HFF-Myc (cell line): ENCODE measurements at regions not wholly inside any gene's neighbourhood (a gene's known extent, or its start where the extent isn't known, plus 50 kb on each side); places are given as distances from the start of the nearest gene placed in this dataset.

Experiments used
- DNase-seq: peaks from one replicate; pipeline ENCODE4 v3.0.0-alpha.2; 2011; ENCODE audit warnings: low read depth; ENCODE audit errors: extremely low read depth
- H3K4me3 ChIP-seq: replicated peaks from 2 replicates; pipeline ENCODE4 v1.5.1; 2011; ENCODE audit warnings: low read depth, mild to moderate bottlenecking, control low read depth, low read length
- TF ChIP-seq, protein P1 (sequence below): IDR thresholded peaks from 2 replicates; pipeline ENCODE4 v1.5.1; 2012; ENCODE audit warnings: mild to moderate bottlenecking, low read depth, low read length, control low read depth; ENCODE audit errors: missing control alignments

DNA sequence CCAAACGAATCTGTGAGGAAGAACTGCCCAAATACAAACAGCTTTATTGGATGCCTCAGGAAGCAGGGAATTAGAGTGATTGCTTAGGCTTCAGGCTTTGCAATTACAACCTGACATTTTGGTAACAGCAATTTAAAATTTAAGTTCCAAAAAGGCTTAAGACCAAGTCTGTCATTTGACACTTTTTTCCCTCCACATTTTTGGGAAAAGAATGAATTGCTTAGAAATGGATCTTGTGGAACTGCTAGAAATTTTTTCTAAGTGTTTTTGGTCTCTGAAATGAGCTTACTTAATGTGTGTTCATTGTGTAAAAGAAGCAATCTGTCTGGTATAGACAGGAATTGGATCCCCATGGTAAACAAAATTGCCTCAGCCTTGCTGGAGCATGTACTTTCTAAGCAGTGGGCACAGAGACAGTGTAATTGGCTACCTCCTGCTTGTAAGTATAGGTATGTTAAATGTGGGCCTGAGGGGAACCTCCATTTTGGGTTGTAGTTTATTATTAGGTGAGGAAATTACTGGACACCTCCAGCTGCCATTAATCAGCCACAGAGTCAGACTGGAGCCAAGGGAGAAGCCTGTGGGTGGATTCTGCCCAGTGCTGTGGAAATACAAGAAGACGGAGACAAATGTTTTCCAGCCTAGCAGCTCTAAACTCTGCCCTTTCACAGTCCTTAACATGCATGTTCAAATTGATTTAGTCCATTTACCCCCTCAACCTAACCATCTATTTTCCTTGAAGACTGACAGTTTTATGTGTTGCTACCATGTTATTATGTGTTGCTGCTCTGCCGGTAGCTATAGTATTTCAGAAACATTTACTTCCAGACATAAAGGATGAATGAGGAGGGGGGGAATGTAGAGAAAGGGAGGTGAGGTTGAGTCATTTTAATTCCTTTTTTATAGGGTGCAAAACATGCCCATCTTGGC is 473.0 kb downstream of the SPRY1 start:
- H3K4me3 ChIP-seq = no peak overlapping the region
- DNase-seq = no peak
- TF ChIP-seq, protein P1, sequence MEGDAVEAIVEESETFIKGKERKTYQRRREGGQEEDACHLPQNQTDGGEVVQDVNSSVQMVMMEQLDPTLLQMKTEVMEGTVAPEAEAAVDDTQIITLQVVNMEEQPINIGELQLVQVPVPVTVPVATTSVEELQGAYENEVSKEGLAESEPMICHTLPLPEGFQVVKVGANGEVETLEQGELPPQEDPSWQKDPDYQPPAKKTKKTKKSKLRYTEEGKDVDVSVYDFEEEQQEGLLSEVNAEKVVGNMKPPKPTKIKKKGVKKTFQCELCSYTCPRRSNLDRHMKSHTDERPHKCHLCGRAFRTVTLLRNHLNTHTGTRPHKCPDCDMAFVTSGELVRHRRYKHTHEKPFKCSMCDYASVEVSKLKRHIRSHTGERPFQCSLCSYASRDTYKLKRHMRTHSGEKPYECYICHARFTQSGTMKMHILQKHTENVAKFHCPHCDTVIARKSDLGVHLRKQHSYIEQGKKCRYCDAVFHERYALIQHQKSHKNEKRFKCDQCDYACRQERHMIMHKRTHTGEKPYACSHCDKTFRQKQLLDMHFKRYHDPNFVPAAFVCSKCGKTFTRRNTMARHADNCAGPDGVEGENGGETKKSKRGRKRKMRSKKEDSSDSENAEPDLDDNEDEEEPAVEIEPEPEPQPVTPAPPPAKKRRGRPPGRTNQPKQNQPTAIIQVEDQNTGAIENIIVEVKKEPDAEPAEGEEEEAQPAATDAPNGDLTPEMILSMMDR = no peak

DNA sequence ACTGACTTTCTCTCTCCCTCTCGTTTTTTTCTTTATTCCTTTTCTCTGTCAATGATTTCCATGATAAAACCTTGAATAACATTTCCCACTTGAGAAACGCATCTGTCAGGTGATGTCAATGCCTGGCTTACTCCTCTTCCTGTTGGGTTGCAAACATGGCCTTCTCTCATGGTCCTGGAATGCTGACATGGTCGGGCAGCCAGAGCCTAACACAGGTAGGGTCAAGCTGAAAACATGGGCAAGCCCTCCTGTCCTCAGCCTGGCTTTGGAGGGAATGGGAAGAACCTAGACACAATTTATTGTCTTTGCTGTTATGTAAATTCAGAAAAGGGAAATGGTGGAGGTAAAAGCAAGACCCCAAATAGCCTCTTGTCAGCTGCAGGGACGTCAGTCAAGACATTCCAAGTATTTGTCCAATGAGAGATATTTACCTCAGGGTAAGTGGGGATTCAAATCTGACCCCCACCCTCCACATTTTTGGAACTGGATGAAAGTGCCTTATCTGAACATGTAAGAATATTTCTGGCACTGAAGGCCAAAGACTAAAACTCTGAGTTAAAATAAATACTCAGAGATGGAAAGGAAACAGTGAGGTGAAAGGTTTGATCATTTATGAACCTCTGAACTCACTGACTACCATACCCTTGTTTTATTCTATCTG is 473.8 kb downstream of the SPRY1 start:
- TF ChIP-seq, protein P1 = no peak
- H3K4me3 ChIP-seq = no peak overlapping the region
- DNase-seq = no peak

DNA sequence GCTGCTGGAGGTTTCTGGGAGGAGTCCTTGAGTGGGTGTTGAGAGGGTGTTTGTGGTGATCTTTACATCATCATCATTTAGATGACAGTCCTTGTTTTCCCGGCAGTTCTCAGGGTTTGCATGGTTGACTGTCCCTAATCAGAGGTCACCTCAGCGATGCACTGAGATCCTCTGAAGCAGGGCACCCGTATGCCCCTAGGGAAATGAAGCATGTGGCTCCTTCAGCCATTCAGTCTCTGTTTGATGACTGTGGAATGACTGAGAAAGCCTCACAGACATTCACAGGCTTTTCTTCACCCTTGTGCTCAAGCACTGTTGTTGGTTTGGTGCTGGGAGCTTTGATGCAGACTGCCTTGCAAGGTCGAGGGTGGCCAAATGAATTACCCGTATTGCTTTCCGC is 474.7 kb downstream of the SPRY1 start:
- TF ChIP-seq, protein P1 = no peak
- no peak overlapping the region for H3K4me3 ChIP-seq
- DNase-seq = no peak

DNA sequence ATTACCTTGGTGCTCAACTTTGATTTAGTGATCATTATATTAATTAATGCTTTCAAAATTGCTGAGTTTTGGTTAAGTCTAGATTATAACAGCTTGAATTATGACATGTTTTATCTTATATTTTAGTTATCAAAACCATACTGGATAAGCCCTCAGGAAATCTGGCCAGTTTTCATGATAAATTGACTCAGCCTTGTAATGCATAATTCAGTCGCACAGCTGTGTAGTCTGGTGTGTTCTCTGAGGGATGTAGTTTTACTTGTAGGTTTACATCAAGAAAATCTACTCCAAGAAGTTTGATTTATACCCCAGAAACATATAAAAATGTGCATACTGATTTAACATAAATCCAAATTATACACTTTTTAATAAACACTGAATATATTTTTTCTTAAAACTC is 477.5 kb downstream of the SPRY1 start:
- no peak overlapping the region for H3K4me3 ChIP-seq
- no peak for DNase-seq
- TF ChIP-seq, protein P1 = no peak

- H3K4me3 ChIP-seq = no peak overlapping the region
- TF ChIP-seq, protein P1 = no peak
- no peak for DNase-seq
Measured at GRCh38 chr4:123876143-123876542, 479.5 kb downstream of the SPRY1 start.

- DNase-seq = no peak
- H3K4me3 ChIP-seq = no peak overlapping the region
- TF ChIP-seq, protein P1 = no peak
Measured at GRCh38 chr4:123876671-123877101, 480.1 kb downstream of the SPRY1 start.
